ENCODE measurements at regions not wholly inside any gene's neighbourhood (a gene's known extent, or its start where the extent isn't known, plus 50 kb on each side); places are given as distances from the start of the nearest gene placed in this dataset.

DNA sequence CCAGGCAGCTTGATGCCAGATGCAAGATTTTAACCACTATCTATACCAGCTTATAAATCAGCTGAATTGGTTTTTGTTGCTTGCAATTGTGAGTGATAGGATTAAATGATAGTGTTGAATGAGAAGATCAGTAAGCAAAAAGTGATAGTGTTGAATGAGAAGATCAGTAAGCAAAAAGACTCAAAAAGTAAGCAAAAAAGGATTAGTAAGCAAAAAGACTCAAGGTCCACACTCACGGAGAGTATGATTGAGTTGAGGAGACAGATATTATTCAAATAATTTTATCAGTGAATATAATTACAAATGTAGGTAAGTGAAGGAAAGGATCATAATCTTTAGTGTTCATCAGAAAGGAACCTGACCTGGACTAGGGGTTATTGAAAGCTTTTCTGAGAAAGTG is 58.0 kb upstream of the ARRDC3 start:
- no peak for TF ChIP-seq EZH2phosphoT487 (IDR thresholded peaks at IDR 0.05; ENCODE audit: borderline replicate concordance, low read depth, low read length)
- TF ChIP-seq, protein P1, sequence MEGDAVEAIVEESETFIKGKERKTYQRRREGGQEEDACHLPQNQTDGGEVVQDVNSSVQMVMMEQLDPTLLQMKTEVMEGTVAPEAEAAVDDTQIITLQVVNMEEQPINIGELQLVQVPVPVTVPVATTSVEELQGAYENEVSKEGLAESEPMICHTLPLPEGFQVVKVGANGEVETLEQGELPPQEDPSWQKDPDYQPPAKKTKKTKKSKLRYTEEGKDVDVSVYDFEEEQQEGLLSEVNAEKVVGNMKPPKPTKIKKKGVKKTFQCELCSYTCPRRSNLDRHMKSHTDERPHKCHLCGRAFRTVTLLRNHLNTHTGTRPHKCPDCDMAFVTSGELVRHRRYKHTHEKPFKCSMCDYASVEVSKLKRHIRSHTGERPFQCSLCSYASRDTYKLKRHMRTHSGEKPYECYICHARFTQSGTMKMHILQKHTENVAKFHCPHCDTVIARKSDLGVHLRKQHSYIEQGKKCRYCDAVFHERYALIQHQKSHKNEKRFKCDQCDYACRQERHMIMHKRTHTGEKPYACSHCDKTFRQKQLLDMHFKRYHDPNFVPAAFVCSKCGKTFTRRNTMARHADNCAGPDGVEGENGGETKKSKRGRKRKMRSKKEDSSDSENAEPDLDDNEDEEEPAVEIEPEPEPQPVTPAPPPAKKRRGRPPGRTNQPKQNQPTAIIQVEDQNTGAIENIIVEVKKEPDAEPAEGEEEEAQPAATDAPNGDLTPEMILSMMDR (conservative IDR thresholded peaks at IDR 0.05; ENCODE audit: low read length), result no peak

Measured in OCI-LY7 (cell line).